Adrenal gland (tissue), 5 donors: ENCODE measurements at regions not wholly inside any gene's neighbourhood (a gene's known extent, or its start where the extent isn't known, plus 50 kb on each side); places are given as distances from the start of the nearest gene placed in this dataset.

Experiments
- CTCF ChIP-seq, 6 experiments: fragments of 450-650 bp in 4 of 6; fragments of 200-600 bp in 2 of 6; sonication (generic) in 1 of 6; IDR thresholded peaks; 1 replicate in 5 of 6; 2 replicates in 1 of 6; pipeline versions ENCODE4 v1.5.1 to v1.8.0; 2016 to 2021; ENCODE audit warnings: antibody characterized with exemption in 6 of 6, mild to moderate bottlenecking in 2 of 6, moderate library complexity in 1 of 6
- POLR2A ChIP-seq, 2 donors: fragments of 450-650 bp; IDR thresholded peaks; one replicate each; pipeline ENCODE4 v1.6.1; 2017; ENCODE audit warnings: antibody characterized with exemption in 2 of 2, mild to moderate bottlenecking in 2 of 2, moderate library complexity in 1 of 2
- donor health status: DM: no; HTN: no; CAD: no.

- TF ChIP-seq CTCF (IDR thresholded peaks at IDR 0.05): no peak
- no peak for TF ChIP-seq POLR2A (IDR thresholded peaks at IDR 0.05)
Measured at GRCh38 chr7:52668435-52668834, 367.0 kb upstream of the POM121L12 start.
